DOHH2 (cell line): ENCODE measurements at regions not wholly inside any gene's neighbourhood (a gene's known extent, or its start where the extent isn't known, plus 50 kb on each side); places are given as distances from the start of the nearest gene placed in this dataset.

Experiments
- H3F3A ChIP-seq: fragments of 200-600 bp; sonication (generic), shearing (Covaris generic); 2 replicates; pipeline ENCODE4 v1.6.0; 2016; ENCODE audit warnings: antibody characterized with exemption, mild to moderate bottlenecking; ENCODE audit not compliant: control insufficient read depth, insufficient read depth
- H3K27ac ChIP-seq: fragments of 200-600 bp; sonication (generic); 2 replicates; pipeline ENCODE4 v1.5.1; 2014; ENCODE audit warnings: low read depth, mild to moderate bottlenecking, low read length, moderate library complexity
- H3K27me3 ChIP-seq: fragments of 200-600 bp; sonication (generic); 2 replicates; pipeline ENCODE4 v1.6.1; 2014; ENCODE audit warnings: mild to moderate bottlenecking, low read length, mixed read lengths; ENCODE audit not compliant: control insufficient read depth
- H3K36me3 ChIP-seq: fragments of 200-600 bp; sonication (generic); 2 replicates; pipeline ENCODE4 v1.6.1; 2014; ENCODE audit warnings: mild to moderate bottlenecking, low read length, moderate library complexity, mixed read lengths; ENCODE audit not compliant: control insufficient read depth
- H3K4me1 ChIP-seq: fragments of 200-600 bp; sonication (generic); 2 replicates; pipeline ENCODE4 v1.6.1; 2014; ENCODE audit warnings: mild to moderate bottlenecking, low read length, mixed read lengths; ENCODE audit not compliant: control insufficient read depth
- H3K4me2 ChIP-seq: fragments of 200-600 bp; sonication (generic); 2 replicates; pipeline ENCODE4 v1.6.0; 2014; ENCODE audit warnings: mild to moderate bottlenecking, low read length, moderate library complexity
- H3K4me3 ChIP-seq: fragments of 200-600 bp; sonication (generic); 2 replicates; pipeline ENCODE4 v1.5.1; 2014; ENCODE audit warnings: mild to moderate bottlenecking, low read length, mixed read lengths
- H3K79me2 ChIP-seq: fragments of 200-600 bp; sonication (generic); 2 replicates; pipeline ENCODE4 v1.6.1; 2014; ENCODE audit warnings: mild to moderate bottlenecking, low read length, mixed read lengths; ENCODE audit not compliant: control insufficient read depth
- H3K9me2 ChIP-seq: fragments of 200-600 bp; sonication (generic); replicated peaks from 2 replicates; pipeline ENCODE4 v1.6.1; 2014; ENCODE audit warnings: mild to moderate bottlenecking, low read length, mixed read lengths; ENCODE audit not compliant: control insufficient read depth
- H3K9me3 ChIP-seq: fragments of 200-600 bp; sonication (generic); 2 replicates; pipeline ENCODE4 v1.6.1; 2014; ENCODE audit warnings: antibody characterized with exemption, low read length, mixed read lengths; ENCODE audit not compliant: control insufficient read depth, insufficient read depth
- H4K20me1 ChIP-seq: fragments of 200-600 bp; sonication (generic); 2 replicates; pipeline ENCODE4 v1.6.0; 2014; ENCODE audit warnings: low read depth, mild to moderate bottlenecking, antibody characterized with exemption, low read length, moderate library complexity; ENCODE audit not compliant: control insufficient read depth, insufficient read depth
- CTCF ChIP-seq: fragments of 200-600 bp; sonication (generic); IDR thresholded peaks from one replicate; pipeline ENCODE4 v1.5.1; 2014; ENCODE audit warnings: antibody characterized with exemption, mild to moderate bottlenecking, low read depth, low read length; ENCODE audit not compliant: poor library complexity, severe bottlenecking
- EZH2phosphoT487 ChIP-seq: fragments of 200-600 bp; sonication (generic); IDR thresholded peaks from 2 replicates; pipeline ENCODE4 v1.6.1; 2017; ENCODE audit warnings: borderline replicate concordance, mild to moderate bottlenecking, antibody characterized with exemption, low read length, moderate library complexity, mixed read lengths

- H3K9me2 ChIP-seq: no peaks in the 10 kb centered on the region
- H3K27ac ChIP-seq: no peak overlapping the region
- no peak overlapping the region for H3K4me3 ChIP-seq
- no peak overlapping the region for H3K4me2 ChIP-seq
- no peaks in the 10 kb centered on the region for H3K27me3 ChIP-seq
- H3F3A ChIP-seq: no peaks in the 10 kb centered on the region
- no peaks in the 10 kb centered on the region for H4K20me1 ChIP-seq
- no peaks in the 10 kb centered on the region for H3K9me3 ChIP-seq
- no peaks in the 10 kb centered on the region for H3K36me3 ChIP-seq
- TF ChIP-seq EZH2phosphoT487: no peak
- TF ChIP-seq CTCF: no peak
- no peaks in the 10 kb centered on the region for H3K4me1 ChIP-seq
- no peaks in the 10 kb centered on the region for H3K79me2 ChIP-seq
Measured at GRCh38 chr1:218636548-218636947, 291.4 kb downstream of the TGFB2 start.

GRCh38 chr1:218640173-218640572, 295.0 kb downstream of the TGFB2 start:
- Histone ChIP-seq H3K27me3 (no peaks in the 10 kb centered on the region), H3K9me3 (no peaks in the 10 kb centered on the region), H3K27ac (no peak overlapping the region)

GRCh38 chr1:218642033-218642948, 297.2 kb downstream of the TGFB2 start:
- Histone ChIP-seq H3K79me2 (no peaks in the 10 kb centered on the region), H4K20me1 (no peaks in the 10 kb centered on the region), H3K4me3 (no peak overlapping the region), H3K4me2 (no peak overlapping the region), H3F3A (no peaks in the 10 kb centered on the region), H3K4me1 (no peaks in the 10 kb centered on the region), H3K27me3 (no peaks in the 10 kb centered on the region), H3K36me3 (no peaks in the 10 kb centered on the region), H3K9me2 (no peaks in the 10 kb centered on the region), H3K9me3 (no peaks in the 10 kb centered on the region), H3K27ac (no peak overlapping the region)
- no peak for TF ChIP-seq EZH2phosphoT487
- TF ChIP-seq CTCF: no peak

More at GRCh38 chr1:218640173-218640572, 295.0 kb downstream of the TGFB2 start:
- no peak for TF ChIP-seq CTCF
- Histone ChIP-seq H3K79me2 (no peaks in the 10 kb centered on the region), H3K4me1 (no peaks in the 10 kb centered on the region), H3K36me3 (no peaks in the 10 kb centered on the region), H3K4me3 (no peak overlapping the region), H4K20me1 (no peaks in the 10 kb centered on the region), H3K4me2 (no peak overlapping the region), H3F3A (no peaks in the 10 kb centered on the region), H3K9me2 (no peaks in the 10 kb centered on the region)
